ENCODE measurements at regions not wholly inside any gene's neighbourhood (a gene's known extent, or its start where the extent isn't known, plus 50 kb on each side); places are given as distances from the start of the nearest gene placed in this dataset.
"Not testable (repeated sequence)": the region's sequence is repeated elsewhere in the genome, so short reads cannot be mapped to it uniquely, and the experiment has no call there.

GRCh38 chr1:96096613-96097321, 624.8 kb upstream of the PTBP2 start:
- no peak for DNase-seq (ENCODE audit: low read depth in 2 of 3, low spot score in 2 of 3)

GRCh38 chr1:96104506-96104905, 617.1 kb upstream of the PTBP2 start:
- DNase-seq (ENCODE audit: low read depth in 2 of 3, low spot score in 2 of 3), result no peak

- no peak for DNase-seq (ENCODE audit: low read depth in 2 of 3, low spot score in 2 of 3)
Observed at GRCh38 chr1:96104906-96105305, 616.7 kb upstream of the PTBP2 start.

GRCh38 chr1:96116731-96117130, 604.9 kb upstream of the PTBP2 start:
- DNase-seq (ENCODE audit: low read depth in 2 of 3, low spot score in 2 of 3), result no peak

- DNase-seq (ENCODE audit: low read depth in 2 of 3, low spot score in 2 of 3), result no peak
Observed at GRCh38 chr1:96130432-96130831, 591.2 kb upstream of the PTBP2 start.

GRCh38 chr1:96144636-96145035, 576.9 kb upstream of the PTBP2 start:
- DNase-seq (ENCODE audit: low read depth in 2 of 3, low spot score in 2 of 3), result no peak

- no peak for DNase-seq (ENCODE audit: low read depth in 2 of 3, low spot score in 2 of 3)
Observed at GRCh38 chr1:96145492-96145891, 576.1 kb upstream of the PTBP2 start.

GRCh38 chr1:96152957-96153356, 568.6 kb upstream of the PTBP2 start:
- not testable (repeated sequence) for DNase-seq (ENCODE audit: low read depth in 2 of 3, low spot score in 2 of 3)

- DNase-seq (ENCODE audit: low read depth in 2 of 3, low spot score in 2 of 3), result no peak
Observed at GRCh38 chr1:96157101-96157500, 564.5 kb upstream of the PTBP2 start.

- DNase-seq (ENCODE audit: low read depth in 2 of 3, low spot score in 2 of 3), result no peak
Observed at GRCh38 chr1:96159379-96159778, 562.2 kb upstream of the PTBP2 start.

- DNase-seq (ENCODE audit: low read depth in 2 of 3, low spot score in 2 of 3), result no peak
Observed at GRCh38 chr1:96164053-96164452, 557.5 kb upstream of the PTBP2 start.

- no peak for DNase-seq (ENCODE audit: low read depth in 2 of 3, low spot score in 2 of 3)
Observed at GRCh38 chr1:96178053-96178452, 543.5 kb upstream of the PTBP2 start.

GRCh38 chr1:96183485-96183884, 538.1 kb upstream of the PTBP2 start:
- no peak for DNase-seq (ENCODE audit: low read depth in 2 of 3, low spot score in 2 of 3)

- DNase-seq (ENCODE audit: low read depth in 2 of 3, low spot score in 2 of 3), result no peak
Observed at GRCh38 chr1:96183928-96184327, 537.7 kb upstream of the PTBP2 start.

GRCh38 chr1:96185181-96185580, 536.4 kb upstream of the PTBP2 start:
- DNase-seq (ENCODE audit: low read depth in 2 of 3, low spot score in 2 of 3), result no peak

- DNase-seq (ENCODE audit: low read depth in 2 of 3, low spot score in 2 of 3), result no peak
Observed at GRCh38 chr1:96187020-96187419, 534.6 kb upstream of the PTBP2 start.

GRCh38 chr1:96191165-96191564, 530.4 kb upstream of the PTBP2 start:
- DNase-seq (ENCODE audit: low read depth in 2 of 3, low spot score in 2 of 3), result no peak

- no peak for DNase-seq (ENCODE audit: low read depth in 2 of 3, low spot score in 2 of 3)
Observed at GRCh38 chr1:96206451-96206850, 515.1 kb upstream of the PTBP2 start.

- DNase-seq (ENCODE audit: low read depth in 2 of 3, low spot score in 2 of 3), result no peak
Observed at GRCh38 chr1:96207936-96208335, 513.6 kb upstream of the PTBP2 start.

- no peak for DNase-seq (ENCODE audit: low read depth in 2 of 3, low spot score in 2 of 3)
Observed at GRCh38 chr1:96208428-96208827, 513.2 kb upstream of the PTBP2 start.

- no peak for DNase-seq (ENCODE audit: low read depth in 2 of 3, low spot score in 2 of 3)
Observed at GRCh38 chr1:96210054-96210453, 511.5 kb upstream of the PTBP2 start.

GRCh38 chr1:96211202-96211601, 510.4 kb upstream of the PTBP2 start:
- DNase-seq (ENCODE audit: low read depth in 2 of 3, low spot score in 2 of 3), result no peak

GRCh38 chr1:96214982-96215381, 506.6 kb upstream of the PTBP2 start:
- DNase-seq (ENCODE audit: low read depth in 2 of 3, low spot score in 2 of 3), result no peak
